OCI-LY3 (cell line): ENCODE measurements at regions not wholly inside any gene's neighbourhood (a gene's known extent, or its start where the extent isn't known, plus 50 kb on each side); places are given as distances from the start of the nearest gene placed in this dataset.

ENCODE experiments used
- EZH2phosphoT487 ChIP-seq: fragments of 200-600 bp; shearing (Covaris generic); IDR thresholded peaks from 2 replicates; pipeline ENCODE4 v1.6.1; 2018; ENCODE audit warnings: antibody characterized with exemption, mixed run types, low read depth
- TF ChIP-seq, protein P1 (sequence below): fragments of 200-600, 300-600 bp; sonication (generic); IDR thresholded peaks from 2 replicates; pipeline ENCODE4 v1.5.1; 2014; ENCODE audit warnings: antibody characterized with exemption, low read length, low read depth

DNA sequence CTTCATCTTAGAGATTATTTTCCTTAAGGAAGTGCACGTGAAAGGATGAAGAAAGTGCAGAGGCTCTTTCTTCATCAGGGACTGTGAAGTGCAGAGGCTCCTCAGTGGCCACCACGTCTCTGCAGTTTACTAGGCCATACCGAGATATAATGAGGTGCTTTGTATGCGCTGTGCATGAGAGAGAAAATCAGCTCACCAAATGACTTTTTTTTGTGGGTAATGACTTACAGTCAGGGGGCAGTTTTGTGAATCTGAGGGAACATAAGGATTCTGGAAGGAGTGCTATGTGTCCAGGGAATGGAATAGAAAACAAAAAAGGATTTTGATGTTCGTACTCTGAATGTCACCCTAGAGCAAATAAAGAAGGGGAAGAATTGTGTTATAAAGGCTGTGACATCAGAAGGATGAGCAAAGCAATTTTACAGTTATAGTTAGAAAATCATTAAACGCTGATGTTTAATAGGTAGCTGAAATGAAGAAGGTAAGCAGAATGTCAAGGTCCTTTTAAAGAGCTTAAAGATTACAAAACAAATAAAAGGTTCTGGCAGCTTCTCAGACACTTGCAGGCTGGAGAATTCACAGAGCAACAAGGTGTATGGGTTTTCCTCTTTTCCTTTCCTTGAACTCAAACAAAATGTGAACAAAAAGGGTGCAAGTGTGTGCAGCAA is 247.5 kb upstream of the NOVA1 start:
- TF ChIP-seq, protein P1, sequence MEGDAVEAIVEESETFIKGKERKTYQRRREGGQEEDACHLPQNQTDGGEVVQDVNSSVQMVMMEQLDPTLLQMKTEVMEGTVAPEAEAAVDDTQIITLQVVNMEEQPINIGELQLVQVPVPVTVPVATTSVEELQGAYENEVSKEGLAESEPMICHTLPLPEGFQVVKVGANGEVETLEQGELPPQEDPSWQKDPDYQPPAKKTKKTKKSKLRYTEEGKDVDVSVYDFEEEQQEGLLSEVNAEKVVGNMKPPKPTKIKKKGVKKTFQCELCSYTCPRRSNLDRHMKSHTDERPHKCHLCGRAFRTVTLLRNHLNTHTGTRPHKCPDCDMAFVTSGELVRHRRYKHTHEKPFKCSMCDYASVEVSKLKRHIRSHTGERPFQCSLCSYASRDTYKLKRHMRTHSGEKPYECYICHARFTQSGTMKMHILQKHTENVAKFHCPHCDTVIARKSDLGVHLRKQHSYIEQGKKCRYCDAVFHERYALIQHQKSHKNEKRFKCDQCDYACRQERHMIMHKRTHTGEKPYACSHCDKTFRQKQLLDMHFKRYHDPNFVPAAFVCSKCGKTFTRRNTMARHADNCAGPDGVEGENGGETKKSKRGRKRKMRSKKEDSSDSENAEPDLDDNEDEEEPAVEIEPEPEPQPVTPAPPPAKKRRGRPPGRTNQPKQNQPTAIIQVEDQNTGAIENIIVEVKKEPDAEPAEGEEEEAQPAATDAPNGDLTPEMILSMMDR = no peak
- no peak for TF ChIP-seq EZH2phosphoT487
